Spleen (tissue), 7 donors: ENCODE measurements at regions not wholly inside any gene's neighbourhood (a gene's known extent, or its start where the extent isn't known, plus 50 kb on each side); places are given as distances from the start of the nearest gene placed in this dataset.

Source experiments
- POLR2A ChIP-seq, 3 donors: fragments of 450-650 bp; IDR thresholded peaks; one replicate each; pipeline ENCODE4 v1.5.1; 2017; ENCODE audit warnings: antibody characterized with exemption in 3 of 3, mild to moderate bottlenecking in 1 of 3
- TF ChIP-seq, protein P1 (sequence below), 11 experiments: fragments of 200-600 bp in 7 of 11; fragments of 450-650 bp in 4 of 11; sonication (generic) in 4 of 11; IDR thresholded peaks in 8 of 11; conservative IDR thresholded peaks in 3 of 11; 1 replicate in 7 of 11; 2 replicates in 4 of 11; pipeline versions ENCODE4 v1.4.0 to v1.8.0; 2016 to 2021; ENCODE audit warnings: antibody characterized with exemption in 11 of 11, inconsistent platforms in 4 of 11, mild to moderate bottlenecking in 1 of 11
- donor health status: DM: no; HTN: no; CAD: no; lungs with moderate emphysema.
- donor health status: DM: no; HTN: no; CAD: no.
- donor health status: DM: no; HTN: no; CAD: no.

DNA sequence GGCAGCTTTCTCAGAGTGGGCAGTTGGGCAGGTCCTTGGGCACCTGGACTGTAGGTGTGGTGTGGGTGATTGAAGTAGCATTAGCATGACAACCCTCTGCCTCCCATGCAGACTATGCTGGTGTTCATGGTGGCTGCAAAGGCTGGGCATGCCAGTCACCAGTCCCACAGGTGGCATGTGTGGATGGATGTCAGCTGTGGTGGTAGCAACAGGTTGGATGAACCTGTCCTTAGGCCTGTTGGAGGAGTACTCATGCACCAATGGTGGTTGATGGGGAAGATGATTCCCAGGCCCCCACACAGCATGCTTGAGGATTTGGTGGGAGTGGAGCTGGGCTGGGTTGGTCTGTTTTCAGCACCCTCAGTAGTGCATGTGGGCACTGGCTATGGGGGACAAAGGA lies 251.1 kb downstream of the PAX1 start:
- TF ChIP-seq, protein P1, sequence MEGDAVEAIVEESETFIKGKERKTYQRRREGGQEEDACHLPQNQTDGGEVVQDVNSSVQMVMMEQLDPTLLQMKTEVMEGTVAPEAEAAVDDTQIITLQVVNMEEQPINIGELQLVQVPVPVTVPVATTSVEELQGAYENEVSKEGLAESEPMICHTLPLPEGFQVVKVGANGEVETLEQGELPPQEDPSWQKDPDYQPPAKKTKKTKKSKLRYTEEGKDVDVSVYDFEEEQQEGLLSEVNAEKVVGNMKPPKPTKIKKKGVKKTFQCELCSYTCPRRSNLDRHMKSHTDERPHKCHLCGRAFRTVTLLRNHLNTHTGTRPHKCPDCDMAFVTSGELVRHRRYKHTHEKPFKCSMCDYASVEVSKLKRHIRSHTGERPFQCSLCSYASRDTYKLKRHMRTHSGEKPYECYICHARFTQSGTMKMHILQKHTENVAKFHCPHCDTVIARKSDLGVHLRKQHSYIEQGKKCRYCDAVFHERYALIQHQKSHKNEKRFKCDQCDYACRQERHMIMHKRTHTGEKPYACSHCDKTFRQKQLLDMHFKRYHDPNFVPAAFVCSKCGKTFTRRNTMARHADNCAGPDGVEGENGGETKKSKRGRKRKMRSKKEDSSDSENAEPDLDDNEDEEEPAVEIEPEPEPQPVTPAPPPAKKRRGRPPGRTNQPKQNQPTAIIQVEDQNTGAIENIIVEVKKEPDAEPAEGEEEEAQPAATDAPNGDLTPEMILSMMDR (IDR thresholded peaks at IDR 0.05 in 8 of 11, conservative IDR thresholded peaks at IDR 0.05 in 3 of 11) = no peak
- no peak for TF ChIP-seq POLR2A (IDR thresholded peaks at IDR 0.05)
